A549 (cell line): ENCODE measurements at regions not wholly inside any gene's neighbourhood (a gene's known extent, or its start where the extent isn't known, plus 50 kb on each side); places are given as distances from the start of the nearest gene placed in this dataset.

ENCODE experiments used
- ATAC-seq, 2 experiments: fragments of 200-7000 bp in 1 of 2; fragments of >200 bp in 1 of 2; cut with Nextera tagmentation in 1 of 2; cut with Tn5 transposase in 1 of 2; 3 replicates each; pipeline versions ENCODE4 v1.8.0 to v1.9.1; 2018 to 2020; ENCODE audit warnings: mild to moderate bottlenecking in 1 of 2, moderate library complexity in 1 of 2
- CTCF ChIA-PET: fragments of 300-600 bp; sonication (Branson Sonifier 250); formaldehyde crosslinking; extraction: SDS; loops from one replicate; lab custom pipeline; 2021; ENCODE audit warnings: antibody characterized with exemption, inconsistent platforms; lab: Yijun Ruan, JAX
- POLR2A ChIA-PET: fragments of 350-600 bp; formaldehyde crosslinking; extraction: SDS; loops from one replicate; lab custom pipeline; 2021; ENCODE audit warnings: antibody characterized with exemption, inconsistent platforms; lab: Yijun Ruan, JAX
- DNase-seq, 2 experiments: peaks; one replicate each; pipeline versions ENCODE4 v3.0.0 to v3.0.0-alpha.2; 2011 to 2016; ENCODE audit warnings: low read depth in 1 of 2, low spot score in 1 of 2
- FAIRE-seq: peaks from 2 replicates; lab custom pipeline; 2011; peaks lifted over from hg19 to GRCh38; lab: Jason Lieb, UNC
- H3K27ac ChIP-seq, 2 experiments: fragments of >200 bp; sonication (Bioruptor Twin); formaldehyde crosslinking; 3 replicates each; pipeline ENCODE4 v1.5.1; 2016 to 2017
- H3K4me1 ChIP-seq: fragments of >200 bp; sonication (Bioruptor Twin); formaldehyde crosslinking; 3 replicates; pipeline ENCODE4 v1.6.1; 2016
- H3K4me2 ChIP-seq: fragments of >200 bp; sonication (Bioruptor Twin); formaldehyde crosslinking; 3 replicates; pipeline ENCODE4 v1.6.1; 2016
- H3K4me3 ChIP-seq: fragments of >200 bp; sonication (Bioruptor Twin); formaldehyde crosslinking; 3 replicates; pipeline ENCODE4 v1.5.1; 2016
- H3K9me3 ChIP-seq: fragments of >200 bp; sonication (Bioruptor Twin); formaldehyde crosslinking; 3 replicates; pipeline ENCODE4 v1.6.1; 2016
- ATOH8 ChIP-seq: fragments of 250-450 bp; sonication (Bioruptor Pico); IDR thresholded peaks from 2 replicates; pipeline ENCODE4 v1.5.0; 2020; ENCODE audit warnings: low read depth, mild to moderate bottlenecking, moderate library complexity
- BCL3 ChIP-seq: fragments of >200 bp; sonication (Bioruptor Twin); formaldehyde crosslinking; IDR thresholded peaks from 3 replicates; pipeline ENCODE4 v1.6.1; 2016
- EP300 ChIP-seq, 2 experiments: fragments of >200 bp; sonication (Bioruptor Twin); formaldehyde crosslinking; IDR thresholded peaks; 2 replicates in 1 of 2; 3 replicates in 1 of 2; pipeline ENCODE4 v1.6.1; 2016 to 2017
- ESRRA ChIP-seq: fragments of 150-350 bp; IDR thresholded peaks from 2 replicates; pipeline ENCODE4 v1.6.1; 2014; ENCODE audit warnings: mild to moderate bottlenecking, low read length, borderline replicate concordance
- FOXS1 ChIP-seq: fragments of 250-450 bp; sonication (Bioruptor Pico); IDR thresholded peaks from 2 replicates; pipeline ENCODE4 v1.5.0; 2020; ENCODE audit warnings: mild to moderate bottlenecking, moderate library complexity
- HEYL ChIP-seq: fragments of 250-450 bp; sonication (Bioruptor Pico); IDR thresholded peaks from 2 replicates; pipeline ENCODE4 v1.8.0; 2021; ENCODE audit warnings: mild to moderate bottlenecking, moderate library complexity
- HOXB13 ChIP-seq: fragments of 250-450 bp; sonication (Bioruptor Pico); IDR thresholded peaks from 2 replicates; pipeline ENCODE4 v1.5.0; 2020; ENCODE audit warnings: low read depth, mild to moderate bottlenecking, moderate library complexity
- HOXB5 ChIP-seq: fragments of 250-450 bp; sonication (Bioruptor Pico); IDR thresholded peaks from 2 replicates; pipeline ENCODE4 v1.5.0; 2020; ENCODE audit warnings: mild to moderate bottlenecking, moderate library complexity
- JUNB ChIP-seq: fragments of >200 bp; sonication (Bioruptor Twin); formaldehyde crosslinking; IDR thresholded peaks from 2 replicates; pipeline ENCODE4 v1.6.1; 2016
- KDM1A ChIP-seq: fragments of 200-600 bp; sonication (generic); IDR thresholded peaks from 2 replicates; pipeline ENCODE4 v1.6.1; 2016; ENCODE audit warnings: low read depth, mild to moderate bottlenecking
- MAX ChIP-seq: IDR thresholded peaks from 2 replicates; pipeline ENCODE4 v1.6.1; 2012
- RAD21 ChIP-seq, 2 experiments: fragments of >200 bp in 1 of 2; sonication (Bioruptor Twin) in 1 of 2; formaldehyde crosslinking in 1 of 2; IDR thresholded peaks in 1 of 2; conservative IDR thresholded peaks in 1 of 2; 2 replicates in 1 of 2; 3 replicates in 1 of 2; pipeline ENCODE4 v1.6.1; 2012 to 2018; ENCODE audit warnings: inconsistent platforms in 1 of 2
- RFX5 ChIP-seq: fragments of 450-650 bp; IDR thresholded peaks from 2 replicates; pipeline ENCODE4 v1.7.1; 2014; ENCODE audit warnings: antibody characterized with exemption, mild to moderate bottlenecking, moderate library complexity
- TP53 ChIP-seq: fragments of 250-450 bp; sonication (Bioruptor Pico); IDR thresholded peaks from 2 replicates; pipeline ENCODE4 v1.5.0; 2021; ENCODE audit warnings: mild to moderate bottlenecking, moderate library complexity
- ZSCAN20 ChIP-seq: fragments of 250-450 bp; sonication (Bioruptor Pico); IDR thresholded peaks from 2 replicates; pipeline ENCODE4 v1.8.0; 2022; ENCODE audit warnings: mild to moderate bottlenecking, moderate library complexity
- WGBS: methylation state at CpG from one replicate; pipeline ENCODE4 v1.1.6; 2017; ENCODE audit errors: missing lambda C conversion rate; 5-methylcytosine and 5-hydroxymethylcytosine counted together
- TF ChIP-seq, protein P1 (sequence below): fragments of 450-650 bp; IDR thresholded peaks from 2 replicates; pipeline ENCODE4 v1.6.1; 2014; ENCODE audit warnings: antibody characterized with exemption
- TF ChIP-seq, protein P2 (sequence below): fragments of >200 bp; sonication (Bioruptor Twin); formaldehyde crosslinking; IDR thresholded peaks from 3 replicates; pipeline ENCODE4 v1.5.1; 2016

- TF ChIP-seq RFX5 (peak; percentile 85), TP53 (CRISPR knock-in tag) (no peak), HEYL (CRISPR knock-in tag) (0 out of 2 replicates have a peak, but pooled peaks have one; percentile 54), HOXB5 (CRISPR knock-in tag) (peak; percentile 84), JUNB (peak; percentile 93), RAD21 (conservative IDR thresholded peaks at IDR 0.05 in 1 of 2, IDR thresholded peaks at IDR 0.05 in 1 of 2) (peak; percentile 30 to 61; a peak in 4 of 5 replicates), FOXS1 (CRISPR knock-in tag) (0 out of 2 replicates have a peak, but pooled peaks have one; percentile 11), EP300 (IDR thresholded peaks at IDR 0.05) (peak; percentile 91 to 95; a peak in 4 of 5 replicates), ZSCAN20 (CRISPR knock-in tag) (no peak), HOXB13 (CRISPR knock-in tag) (peak; percentile 51; the same call in 1 of the 2 replicates), ATOH8 (CRISPR knock-in tag) (no peak)
- TF ChIP-seq, protein P1, sequence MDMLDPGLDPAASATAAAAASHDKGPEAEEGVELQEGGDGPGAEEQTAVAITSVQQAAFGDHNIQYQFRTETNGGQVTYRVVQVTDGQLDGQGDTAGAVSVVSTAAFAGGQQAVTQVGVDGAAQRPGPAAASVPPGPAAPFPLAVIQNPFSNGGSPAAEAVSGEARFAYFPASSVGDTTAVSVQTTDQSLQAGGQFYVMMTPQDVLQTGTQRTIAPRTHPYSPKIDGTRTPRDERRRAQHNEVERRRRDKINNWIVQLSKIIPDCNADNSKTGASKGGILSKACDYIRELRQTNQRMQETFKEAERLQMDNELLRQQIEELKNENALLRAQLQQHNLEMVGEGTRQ = peak; percentile 51
- TF ChIP-seq, protein P2, sequence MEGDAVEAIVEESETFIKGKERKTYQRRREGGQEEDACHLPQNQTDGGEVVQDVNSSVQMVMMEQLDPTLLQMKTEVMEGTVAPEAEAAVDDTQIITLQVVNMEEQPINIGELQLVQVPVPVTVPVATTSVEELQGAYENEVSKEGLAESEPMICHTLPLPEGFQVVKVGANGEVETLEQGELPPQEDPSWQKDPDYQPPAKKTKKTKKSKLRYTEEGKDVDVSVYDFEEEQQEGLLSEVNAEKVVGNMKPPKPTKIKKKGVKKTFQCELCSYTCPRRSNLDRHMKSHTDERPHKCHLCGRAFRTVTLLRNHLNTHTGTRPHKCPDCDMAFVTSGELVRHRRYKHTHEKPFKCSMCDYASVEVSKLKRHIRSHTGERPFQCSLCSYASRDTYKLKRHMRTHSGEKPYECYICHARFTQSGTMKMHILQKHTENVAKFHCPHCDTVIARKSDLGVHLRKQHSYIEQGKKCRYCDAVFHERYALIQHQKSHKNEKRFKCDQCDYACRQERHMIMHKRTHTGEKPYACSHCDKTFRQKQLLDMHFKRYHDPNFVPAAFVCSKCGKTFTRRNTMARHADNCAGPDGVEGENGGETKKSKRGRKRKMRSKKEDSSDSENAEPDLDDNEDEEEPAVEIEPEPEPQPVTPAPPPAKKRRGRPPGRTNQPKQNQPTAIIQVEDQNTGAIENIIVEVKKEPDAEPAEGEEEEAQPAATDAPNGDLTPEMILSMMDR = no peak
These were observed 123.7 kb upstream of the CPEB4 start (continued) for GRCh38 chr5:173764332-173765028.

DNA sequence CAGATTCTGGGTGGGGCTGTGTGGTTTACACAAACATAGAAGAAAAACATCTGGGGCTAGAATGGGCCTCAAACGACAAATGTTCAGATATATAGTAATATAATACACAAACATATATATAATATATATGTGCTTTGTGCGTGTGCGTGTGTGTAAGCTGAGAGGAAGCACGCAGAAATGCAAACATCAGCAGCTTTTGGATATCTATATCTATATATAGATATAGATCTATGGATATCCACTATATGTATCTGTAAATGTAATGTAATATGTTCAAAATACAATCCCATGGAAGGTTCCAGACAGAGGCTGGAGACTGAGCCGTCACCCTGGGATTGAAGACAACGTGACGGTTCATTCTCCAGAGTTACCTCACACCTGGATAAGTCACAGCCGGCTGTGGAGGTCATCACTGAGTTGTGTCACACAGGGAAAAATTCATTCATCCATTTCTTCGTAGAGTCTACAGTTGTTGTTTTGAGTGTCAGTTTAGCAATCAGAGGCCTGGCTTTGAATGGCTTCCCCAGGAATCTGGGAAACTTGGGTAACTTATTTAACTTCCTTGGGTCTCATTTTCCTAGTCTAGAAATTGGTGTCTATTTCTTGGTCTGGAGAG lies 123.0 kb upstream of the CPEB4 start:
- peak overlapping the region; percentile 92 to 93 for H3K27ac ChIP-seq
- ChIA-PET POLR2A (interaction anchor here (1.0 to 2.1 kb wide), 9 partner anchors 37 to 204 kb away, joined by 3 to 14 read pairs (median 6); partner anchors contain the start of gene CPEB4), CTCF (interaction anchor here (0.8 to 1.5 kb wide), 5 partner anchors 10 to 197 kb away, joined by 3 to 7 read pairs (median 3); no protein-coding TSS in a partner anchor)
- no peak for TF ChIP-seq BCL3
- TF ChIP-seq ESRRA = no peak
- 0 out of 2 replicates have a peak, but pooled peaks have one; percentile 20 for TF ChIP-seq HOXB13 (CRISPR knock-in tag)
- TF ChIP-seq, all 56 proteins: peak for 1
- DNase-seq = no peak
- H3K9me3 ChIP-seq = no peaks in the 10 kb centered on the region
- H3K4me1 ChIP-seq = peaks cover 53% of the 10 kb centered on the region
- no peak for ATAC-seq
- WGBS = 82% methylated on average over 9 of the region's 9 CpGs
- no peak for FAIRE-seq
- no peak overlapping the region for H3K4me3 ChIP-seq
- peak overlapping the region; percentile 56 for H3K4me2 ChIP-seq

GRCh38 chr5:173765661-173766060 lies 122.5 kb upstream of the CPEB4 start:
- H3K4me2 ChIP-seq = peak overlapping the region; percentile 56
- TF ChIP-seq KDM1A = peak; percentile 63; the same call in 1 of the 2 replicates
- TF ChIP-seq MAX = no peak
- 70% methylated on average over 6 of the region's 6 CpGs for WGBS
- H3K9me3 ChIP-seq = no peaks in the 10 kb centered on the region
- peaks cover 53% of the 10 kb centered on the region for H3K4me1 ChIP-seq
- ChIA-PET CTCF (interaction anchor here (0.6 to 1.5 kb wide), 3 partner anchors 25 to 208 kb away, joined by 3 read pairs; no protein-coding TSS in a partner anchor), POLR2A (interaction anchor here (1.1 to 2.1 kb wide), 7 partner anchors 59 to 436 kb away, joined by 3 to 24 read pairs (median 6); partner anchors contain the start of gene CPEB4)
- H3K4me3 ChIP-seq = no peak overlapping the region
- ATAC-seq (no peak), DNase-seq (no peak), FAIRE-seq (no peak)
- H3K27ac ChIP-seq = peak overlapping the region; percentile 92 to 93
